GM12878 (cell line): ENCODE measurements at regions not wholly inside any gene's neighbourhood (a gene's known extent, or its start where the extent isn't known, plus 50 kb on each side); places are given as distances from the start of the nearest gene placed in this dataset.

Experiments used
- CBX3 ChIP-seq: fragments of 200-600 bp; sonication (generic); IDR thresholded peaks from 2 replicates; pipeline ENCODE4 v1.6.1; 2016; ENCODE audit warnings: low read depth, borderline replicate concordance
- ZNF217 ChIP-seq: fragments of 450-650 bp; IDR thresholded peaks from 2 replicates; pipeline ENCODE4 v1.6.1; 2017; ENCODE audit warnings: antibody characterized with exemption, mild to moderate bottlenecking

DNA sequence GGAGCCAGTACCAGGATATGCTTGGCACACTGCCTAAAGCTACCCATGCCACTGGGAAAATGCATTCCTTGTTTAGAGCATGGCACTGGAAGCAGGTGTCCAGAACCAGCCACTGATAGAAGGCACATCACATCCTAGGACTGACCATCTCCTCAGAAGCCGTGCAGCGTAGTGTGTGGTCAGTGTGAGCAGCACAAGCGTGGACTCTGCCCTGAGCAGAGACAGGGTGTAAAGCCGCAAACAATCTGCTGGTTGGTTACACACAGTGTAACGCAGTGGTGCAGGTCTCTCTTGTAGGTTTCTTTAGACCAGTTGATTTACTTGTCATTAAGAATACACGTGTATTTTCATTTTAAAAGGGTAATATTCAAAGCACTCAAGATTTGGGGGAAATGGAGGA, 377.8 kb upstream of the HS6ST1 start:
- TF ChIP-seq CBX3 (no peak), ZNF217 (no peak)
